Endodermal cell (in vitro differentiated cells): ENCODE measurements at regions not wholly inside any gene's neighbourhood (a gene's known extent, or its start where the extent isn't known, plus 50 kb on each side); places are given as distances from the start of the nearest gene placed in this dataset.

Experiments used
- DNase-seq: peaks from one replicate; pipeline ENCODE4 v3.0.0-alpha.2; 2017
- H3K27ac ChIP-seq: 2 replicates; pipeline ENCODE4 v1.5.1; 2013; ENCODE audit warnings: mild to moderate bottlenecking, low read depth, low read length, moderate library complexity
- H3K27me3 ChIP-seq: 2 replicates; pipeline ENCODE4 v1.6.1; 2013; ENCODE audit warnings: mild to moderate bottlenecking, low read length, moderate library complexity; ENCODE audit not compliant: insufficient read depth, control insufficient read depth, poor library complexity, severe bottlenecking
- H3K36me3 ChIP-seq: 2 replicates; pipeline ENCODE4 v1.7.0; 2013; ENCODE audit warnings: mild to moderate bottlenecking, low read length, moderate library complexity; ENCODE audit not compliant: control insufficient read depth, insufficient read depth
- H3K4me1 ChIP-seq: one replicate; pipeline ENCODE4 v1.7.0; 2013; ENCODE audit warnings: low read length; ENCODE audit not compliant: control insufficient read depth, insufficient read depth
- H3K4me3 ChIP-seq: 2 replicates; pipeline ENCODE4 v1.5.1; 2013; ENCODE audit warnings: mild to moderate bottlenecking, low read length, moderate library complexity
- H3K9ac ChIP-seq: 2 replicates; pipeline ENCODE4 v1.6.1; 2013; ENCODE audit warnings: mild to moderate bottlenecking, low read length, moderate library complexity; ENCODE audit not compliant: poor library complexity, severe bottlenecking; ENCODE audit errors: extremely low read depth
- H3K9me3 ChIP-seq: 2 replicates; pipeline ENCODE4 v1.6.1; 2013; ENCODE audit warnings: mild to moderate bottlenecking, low read length, moderate library complexity; ENCODE audit not compliant: control insufficient read depth
- H3K27ac Mint-ChIP-seq: 2 replicates; pipeline ENCODE4 v1.8.0; 2020; ENCODE audit warnings: mixed read lengths
- H3K27me3 Mint-ChIP-seq: 2 replicates; pipeline ENCODE4 v1.8.0; 2021; ENCODE audit warnings: mild to moderate bottlenecking, mixed read lengths; ENCODE audit not compliant: insufficient read depth
- H3K36me3 Mint-ChIP-seq: 2 replicates; pipeline ENCODE4 v1.8.0; 2020; ENCODE audit warnings: low read depth, mixed read lengths
- H3K4me1 Mint-ChIP-seq: 2 replicates; pipeline ENCODE4 v1.8.0; 2020; ENCODE audit warnings: mixed read lengths
- H3K4me3 Mint-ChIP-seq: 2 replicates; pipeline ENCODE4 v1.8.0; 2020; ENCODE audit warnings: mild to moderate bottlenecking, moderate library complexity, mixed read lengths
- H3K9me3 Mint-ChIP-seq: 2 replicates; pipeline ENCODE4 v1.8.0; 2020; ENCODE audit warnings: mild to moderate bottlenecking, mixed read lengths
- CTCF ChIP-seq: fragments of 200-600 bp; sonication (generic); conservative IDR thresholded peaks from 2 replicates; pipeline ENCODE4 v1.5.0; 2021; ENCODE audit warnings: antibody characterized with exemption, mild to moderate bottlenecking
- WGBS, 2 experiments: methylation state at CpG; one replicate each; pipeline versions ENCODE4 v1.1.5 to v1.1.7; 2013; ENCODE audit warnings: missing lambda C conversion rate in 2 of 2, mixed read lengths in 1 of 2; ENCODE audit not compliant: insufficient coverage in 1 of 2, insufficient read length in 1 of 2; 5-methylcytosine and 5-hydroxymethylcytosine counted together

DNA sequence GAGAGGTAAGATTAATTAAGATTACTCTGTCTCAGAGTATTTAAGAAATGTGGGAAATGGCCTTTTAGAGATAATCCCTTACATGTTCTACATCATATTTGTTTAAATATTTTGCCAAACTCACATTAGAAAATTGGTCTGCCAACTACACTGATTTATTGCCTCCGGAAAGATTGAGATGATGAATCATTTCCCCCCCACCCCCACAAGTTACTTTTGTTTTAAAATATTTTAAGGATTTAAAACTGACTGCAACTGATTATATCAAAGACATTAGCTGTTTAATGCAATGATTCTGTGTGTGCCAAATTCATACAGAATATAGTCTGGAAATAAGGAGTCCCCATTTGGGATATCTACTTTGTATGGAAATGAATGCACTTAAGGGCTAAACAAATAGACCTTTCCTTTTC lies 674.4 kb downstream of the PRR16 start:
- no peak overlapping the region for H3K4me3 ChIP-seq
- Mint-ChIP-seq H3K4me3 (no peak overlapping the region), H3K4me1 (no peaks in the 10 kb centered on the region), H3K36me3 (peaks cover 11% of the 10 kb centered on the region), H3K9me3 (peaks cover 28% of the 10 kb centered on the region), H3K27ac (no peak overlapping the region), H3K27me3 (no peaks in the 10 kb centered on the region)
- no peaks in the 10 kb centered on the region for H3K4me1 ChIP-seq
- no peak for TF ChIP-seq CTCF
- no peak for DNase-seq
- 100% methylated on average over 1 of the region's 1 CpG; no CpG with 5 or more reads in 1 of the 2 experiments for WGBS, 2 experiments
- peaks cover 31% of the 10 kb centered on the region for H3K9me3 ChIP-seq
- no peaks in the 10 kb centered on the region for H3K27me3 ChIP-seq
- no peak overlapping the region for H3K9ac ChIP-seq
- H3K27ac ChIP-seq, result no peak overlapping the region
- H3K36me3 ChIP-seq, result no peaks in the 10 kb centered on the region

GRCh38 chr5:121138952-121139351 lies 674.9 kb downstream of the PRR16 start:
- H3K4me3 Mint-ChIP-seq, result no peak overlapping the region
- no CpG with 5 or more reads among the region's 1 CpG for WGBS, 2 experiments

DNA sequence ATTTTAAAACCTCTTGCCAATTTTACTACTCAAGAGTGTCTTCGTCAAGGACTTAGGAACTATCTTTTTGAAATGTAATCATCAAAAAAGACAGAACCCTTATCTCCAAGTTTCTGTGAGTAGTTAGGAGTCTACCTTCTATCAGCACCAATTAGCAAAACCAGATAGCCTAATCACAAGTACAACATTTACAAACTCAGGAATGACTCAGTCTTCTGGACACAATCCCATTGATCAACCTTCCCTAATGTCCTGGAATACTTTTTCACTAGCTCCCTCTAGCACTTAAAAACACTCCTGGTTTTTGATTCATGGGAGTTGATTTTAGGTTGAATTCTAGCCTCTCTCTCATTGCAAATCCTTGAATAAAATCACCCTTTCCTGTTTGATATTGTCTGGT lies 680.7 kb downstream of the PRR16 start:
- TF ChIP-seq CTCF, result no peak
- 53% methylated on average over 1 of the region's 1 CpG; no CpG with 5 or more reads in 1 of the 2 experiments for WGBS, 2 experiments
- Histone ChIP-seq H3K4me1 (no peaks in the 10 kb centered on the region), H3K4me3 (no peak overlapping the region), H3K9ac (no peak overlapping the region), H3K27me3 (no peaks in the 10 kb centered on the region), H3K36me3 (no peaks in the 10 kb centered on the region), H3K27ac (no peak overlapping the region), H3K9me3 (peaks cover 36% of the 10 kb centered on the region)
- Mint-ChIP-seq H3K36me3 (peaks cover 11% of the 10 kb centered on the region), H3K9me3 (peaks cover 19% of the 10 kb centered on the region), H3K27me3 (no peaks in the 10 kb centered on the region), H3K4me3 (no peak overlapping the region), H3K27ac (peak overlapping the region; percentile 36), H3K4me1 (peaks cover 12% of the 10 kb centered on the region)
- no peak for DNase-seq

More at GRCh38 chr5:121138952-121139351, 674.9 kb downstream of the PRR16 start:
- DNase-seq, result no peak
- H3K36me3 Mint-ChIP-seq, result peaks cover 11% of the 10 kb centered on the region
- H3K36me3 ChIP-seq, result no peaks in the 10 kb centered on the region
- peaks cover 28% of the 10 kb centered on the region for H3K9me3 Mint-ChIP-seq
- no peak overlapping the region for H3K27ac Mint-ChIP-seq
- H3K9me3 ChIP-seq, result peaks cover 31% of the 10 kb centered on the region
- TF ChIP-seq CTCF, result no peak
- H3K4me1 Mint-ChIP-seq, result peaks cover under 1% of the 10 kb centered on the region
- no peak overlapping the region for H3K4me3 ChIP-seq
- no peak overlapping the region for H3K9ac ChIP-seq
- H3K27me3 ChIP-seq, result no peaks in the 10 kb centered on the region
- H3K27ac ChIP-seq, result no peak overlapping the region
- no peaks in the 10 kb centered on the region for H3K4me1 ChIP-seq
- no peaks in the 10 kb centered on the region for H3K27me3 Mint-ChIP-seq
